MM.1S (cell line): ENCODE measurements at regions not wholly inside any gene's neighbourhood (a gene's known extent, or its start where the extent isn't known, plus 50 kb on each side); places are given as distances from the start of the nearest gene placed in this dataset.

Experiments
- DNase-seq: peaks from one replicate; pipeline ENCODE4 v3.0.0-alpha.2; 2015
- H2AFZ ChIP-seq: fragments of 300-600 bp; sonication (generic); 2 replicates; pipeline ENCODE4 v1.6.0; 2016; ENCODE audit warnings: antibody characterized with exemption, low read length
- H3F3A ChIP-seq: fragments of 300-600 bp; sonication (generic); 2 replicates; pipeline ENCODE4 v1.6.1; 2016; ENCODE audit warnings: mild to moderate bottlenecking, antibody characterized with exemption, low read length, moderate library complexity, mixed read lengths; ENCODE audit not compliant: insufficient read depth
- H3K27ac ChIP-seq: fragments of 300-600 bp; sonication (generic); 2 replicates; pipeline ENCODE4 v1.5.1; 2016; ENCODE audit warnings: mild to moderate bottlenecking, low read length
- H3K27me3 ChIP-seq: fragments of 300-600 bp; sonication (generic); replicated peaks from 2 replicates; pipeline ENCODE4 v1.6.0; 2016; ENCODE audit warnings: low read length; ENCODE audit not compliant: insufficient read depth
- H3K36me3 ChIP-seq: fragments of 300-600 bp; sonication (generic); replicated peaks from 2 replicates; pipeline ENCODE4 v1.6.1; 2016; ENCODE audit warnings: mild to moderate bottlenecking, low read length, mixed read lengths; ENCODE audit not compliant: insufficient read depth
- H3K4me1 ChIP-seq: fragments of 300-600 bp; sonication (generic); 2 replicates; pipeline ENCODE4 v1.6.1; 2016; ENCODE audit warnings: low read length, mixed read lengths
- H3K4me2 ChIP-seq: fragments of 300-600 bp; sonication (generic); 2 replicates; pipeline ENCODE4 v1.6.0; 2016; ENCODE audit warnings: low read depth, low read length
- H3K4me3 ChIP-seq: fragments of 300-600 bp; sonication (generic); 2 replicates; pipeline ENCODE4 v1.5.1; 2016; ENCODE audit warnings: low read length, mixed read lengths
- H3K79me2 ChIP-seq: fragments of 300-600 bp; sonication (generic); 2 replicates; pipeline ENCODE4 v1.6.1; 2016; ENCODE audit warnings: mixed run types, low read length, mixed read lengths
- H3K9ac ChIP-seq: fragments of 300-600 bp; sonication (generic); 2 replicates; pipeline ENCODE4 v1.6.1; 2016; ENCODE audit warnings: low read length, mixed read lengths
- H3K9me2 ChIP-seq: fragments of 300-600 bp; sonication (generic); replicated peaks from 2 replicates; pipeline ENCODE4 v1.6.1; 2016; ENCODE audit warnings: mild to moderate bottlenecking, low read length, mixed read lengths; ENCODE audit not compliant: insufficient read depth
- H3K9me3 ChIP-seq: fragments of 300-600 bp; sonication (generic); replicated peaks from 2 replicates; pipeline ENCODE4 v1.6.1; 2016; ENCODE audit warnings: mild to moderate bottlenecking, low read length, mixed read lengths; ENCODE audit not compliant: insufficient read depth
- H4K20me1 ChIP-seq: fragments of 300-600 bp; sonication (generic); 2 replicates; pipeline ENCODE4 v1.6.1; 2016; ENCODE audit warnings: mild to moderate bottlenecking, low read length, moderate library complexity, mixed read lengths; ENCODE audit not compliant: insufficient read depth
- EZH2 ChIP-seq: fragments of 300-600 bp; sonication (generic); optimal IDR thresholded peaks from 2 replicates; pipeline ENCODE3; 2017; ENCODE audit warnings: low read depth, mild to moderate bottlenecking, antibody characterized with exemption, low read length, mixed read lengths
- EZH2phosphoT487 ChIP-seq: fragments of 300-600 bp; sonication (generic); IDR thresholded peaks from 2 replicates; pipeline ENCODE4 v1.6.1; 2018; ENCODE audit warnings: antibody characterized with exemption, low read length
- TF ChIP-seq, protein P1 (sequence below): fragments of 300-600 bp; sonication (generic); IDR thresholded peaks from 2 replicates; pipeline ENCODE4 v1.5.1; 2016; ENCODE audit warnings: antibody characterized with exemption, low read length, mixed read lengths

DNA sequence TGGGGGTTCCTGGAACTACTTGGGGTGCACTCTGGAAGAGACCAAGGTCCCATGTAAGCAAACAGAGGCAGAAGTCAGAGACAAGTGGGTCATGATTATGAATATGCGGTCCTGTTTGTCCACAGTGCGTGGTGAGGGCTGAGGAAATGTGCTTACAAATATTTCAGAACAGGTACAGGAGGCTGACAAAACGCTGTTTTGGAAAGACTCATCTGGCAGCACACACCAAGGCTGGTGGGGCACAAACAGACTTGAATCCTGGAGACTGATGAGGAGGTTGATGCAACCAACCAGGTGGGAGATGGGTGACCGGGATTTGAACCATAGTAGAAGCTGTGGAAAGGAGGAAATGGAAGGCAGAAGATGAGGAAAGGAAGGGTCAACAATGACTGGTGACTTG is 83.8 kb downstream of the ADRB2 start:
- H2AFZ ChIP-seq, result no peak overlapping the region
- TF ChIP-seq, protein P1, sequence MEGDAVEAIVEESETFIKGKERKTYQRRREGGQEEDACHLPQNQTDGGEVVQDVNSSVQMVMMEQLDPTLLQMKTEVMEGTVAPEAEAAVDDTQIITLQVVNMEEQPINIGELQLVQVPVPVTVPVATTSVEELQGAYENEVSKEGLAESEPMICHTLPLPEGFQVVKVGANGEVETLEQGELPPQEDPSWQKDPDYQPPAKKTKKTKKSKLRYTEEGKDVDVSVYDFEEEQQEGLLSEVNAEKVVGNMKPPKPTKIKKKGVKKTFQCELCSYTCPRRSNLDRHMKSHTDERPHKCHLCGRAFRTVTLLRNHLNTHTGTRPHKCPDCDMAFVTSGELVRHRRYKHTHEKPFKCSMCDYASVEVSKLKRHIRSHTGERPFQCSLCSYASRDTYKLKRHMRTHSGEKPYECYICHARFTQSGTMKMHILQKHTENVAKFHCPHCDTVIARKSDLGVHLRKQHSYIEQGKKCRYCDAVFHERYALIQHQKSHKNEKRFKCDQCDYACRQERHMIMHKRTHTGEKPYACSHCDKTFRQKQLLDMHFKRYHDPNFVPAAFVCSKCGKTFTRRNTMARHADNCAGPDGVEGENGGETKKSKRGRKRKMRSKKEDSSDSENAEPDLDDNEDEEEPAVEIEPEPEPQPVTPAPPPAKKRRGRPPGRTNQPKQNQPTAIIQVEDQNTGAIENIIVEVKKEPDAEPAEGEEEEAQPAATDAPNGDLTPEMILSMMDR, result no peak
- TF ChIP-seq EZH2phosphoT487, result no peak
- no peak for TF ChIP-seq EZH2
- H3K9me2 ChIP-seq, result no peaks in the 10 kb centered on the region
- no peaks in the 10 kb centered on the region for H3K36me3 ChIP-seq
- no peaks in the 10 kb centered on the region for H3K27me3 ChIP-seq
- H3F3A ChIP-seq, result no peaks in the 10 kb centered on the region
- no peaks in the 10 kb centered on the region for H3K79me2 ChIP-seq
- H3K27ac ChIP-seq, result no peak overlapping the region
- no peak overlapping the region for H3K4me2 ChIP-seq
- no peak overlapping the region for H3K9ac ChIP-seq
- H3K4me3 ChIP-seq, result no peak overlapping the region
- H3K9me3 ChIP-seq, result no peaks in the 10 kb centered on the region
- no peaks in the 10 kb centered on the region for H4K20me1 ChIP-seq
- no peak for DNase-seq
- H3K4me1 ChIP-seq, result peaks cover 12% of the 10 kb centered on the region

DNA sequence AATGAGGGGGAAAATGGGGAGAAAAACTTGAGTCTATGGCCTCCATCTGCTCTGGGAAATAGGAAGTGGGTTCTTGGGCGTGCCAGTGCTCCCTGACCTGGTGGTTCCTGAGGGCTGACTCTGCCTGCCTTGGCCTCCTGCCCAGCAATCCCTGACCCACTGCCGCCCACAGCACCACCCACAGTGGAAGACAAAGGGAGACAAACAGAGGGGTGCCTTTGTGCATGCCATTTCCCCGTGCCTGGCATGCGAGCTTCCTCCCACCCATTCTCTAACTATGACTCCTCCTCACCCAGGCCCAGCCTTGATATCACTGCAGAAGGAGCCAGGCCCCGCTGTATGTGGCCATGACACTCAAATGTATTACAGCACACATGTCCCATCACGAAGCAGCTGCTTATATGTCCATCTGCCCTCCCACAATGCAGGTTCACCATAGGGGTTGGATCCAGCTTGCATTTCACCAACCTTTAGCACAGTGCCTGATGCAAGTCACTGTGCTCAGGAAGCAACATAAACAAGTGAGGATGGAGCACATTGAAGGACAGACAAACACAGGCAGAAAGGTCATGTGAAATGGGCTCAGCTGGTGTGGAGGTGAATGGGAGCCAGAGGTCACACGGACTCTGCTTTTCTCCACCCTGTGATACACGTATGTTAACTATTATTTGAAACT is 84.4 kb downstream of the ADRB2 start:
- Histone ChIP-seq H3K4me2 (no peak overlapping the region), H3F3A (no peaks in the 10 kb centered on the region), H3K4me1 (peaks cover 12% of the 10 kb centered on the region), H3K9me2 (no peaks in the 10 kb centered on the region), H3K27me3 (no peaks in the 10 kb centered on the region), H3K9me3 (no peaks in the 10 kb centered on the region), H3K36me3 (no peaks in the 10 kb centered on the region), H3K27ac (no peak overlapping the region), H3K4me3 (no peak overlapping the region), H2AFZ (no peak overlapping the region), H3K9ac (no peak overlapping the region), H3K79me2 (no peaks in the 10 kb centered on the region), H4K20me1 (no peaks in the 10 kb centered on the region)
- no peak for DNase-seq
- TF ChIP-seq EZH2phosphoT487 (no peak), EZH2 (no peak)
- TF ChIP-seq, protein P1, result no peak

DNA sequence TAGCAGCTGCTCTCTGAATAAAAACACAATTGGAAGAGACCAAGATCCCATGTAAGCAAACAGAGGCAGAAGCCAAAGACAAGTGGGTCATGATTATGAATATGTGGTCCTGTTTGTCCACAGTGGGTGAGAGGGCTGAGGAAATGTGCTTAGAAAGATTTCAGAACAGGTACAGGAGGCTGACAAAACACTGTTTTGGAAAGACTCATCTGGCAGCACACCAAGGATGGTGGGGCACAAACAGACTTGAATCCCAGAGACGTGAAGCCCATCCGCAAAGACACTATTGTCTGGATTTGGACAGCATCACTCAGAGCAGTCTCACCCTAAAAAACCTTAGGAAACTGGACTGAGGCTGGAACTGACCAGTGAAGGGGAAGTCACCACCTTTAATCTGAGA is 85.0 kb downstream of the ADRB2 start:
- H3K9me2 ChIP-seq, result no peaks in the 10 kb centered on the region
- peaks cover 12% of the 10 kb centered on the region for H3K4me1 ChIP-seq
- H3K9ac ChIP-seq, result no peak overlapping the region
- H3K27ac ChIP-seq, result no peak overlapping the region
- no peak overlapping the region for H3K4me3 ChIP-seq
- no peaks in the 10 kb centered on the region for H3K36me3 ChIP-seq
- no peak overlapping the region for H3K4me2 ChIP-seq
- H3K9me3 ChIP-seq, result no peaks in the 10 kb centered on the region
- no peak for TF ChIP-seq EZH2phosphoT487
- TF ChIP-seq EZH2, result no peak
- TF ChIP-seq, protein P1, result no peak
- no peak overlapping the region for H2AFZ ChIP-seq
- no peaks in the 10 kb centered on the region for H3K79me2 ChIP-seq
- no peaks in the 10 kb centered on the region for H3K27me3 ChIP-seq
- H4K20me1 ChIP-seq, result no peaks in the 10 kb centered on the region
- DNase-seq, result no peak
- H3F3A ChIP-seq, result no peaks in the 10 kb centered on the region
